ENCODE measurements at regions not wholly inside any gene's neighbourhood (a gene's known extent, or its start where the extent isn't known, plus 50 kb on each side); places are given as distances from the start of the nearest gene placed in this dataset.

- DNase-seq (ENCODE audit: low spot score) (no peak), ATAC-seq (no peak), FAIRE-seq (no peak)
- no peak overlapping the region for H3K27ac ChIP-seq (ENCODE audit: extremely low read length, insufficient read depth, low read length)
- CTCF ChIA-PET (ENCODE audit: low intra/inter-chr PET ratio, low total read pairs), result no interaction called here
- no peaks in the 10 kb centered on the region for H3K4me1 ChIP-seq (ENCODE audit: insufficient read depth, low read length)
- POLR2A ChIA-PET, result no interaction called here
- no peak overlapping the region for H3K9ac ChIP-seq (ENCODE audit: insufficient read depth, low read depth, low read length)
- H3K79me2 ChIP-seq (ENCODE audit: insufficient read depth, low read length), result no peaks in the 10 kb centered on the region
- no peak overlapping the region for H3K4me3 ChIP-seq (replicated peaks in 1 of 3; ENCODE audit: insufficient read depth in 1 of 3, low read depth in 2 of 3, low read length in 3 of 3)
- no peak overlapping the region for H3K4me2 ChIP-seq (ENCODE audit: low read depth, low read length)
- in situ Hi-C loops (cut with HindIII; ENCODE audit: extremely low pct_ligation_motif_present, low pct_unique_long_range_greater_than_20kb) (no loop called here), intact Hi-C loops (cut with micrococcal nuclease; ENCODE audit: unreplicated experiment) (no loop called here)
- 8% methylated on average over 3 of the region's 3 CpGs for WGBS (ENCODE audit: low lambda C conversion rate)
- no peak overlapping the region for H2AFZ ChIP-seq (ENCODE audit: low read length)
- TF ChIP-seq TFDP1 (CRISPR knock-in tag; IDR thresholded peaks at IDR 0.05; ENCODE audit: borderline replicate concordance) (no peak), HOXA3 (CRISPR knock-in tag; IDR thresholded peaks at IDR 0.05) (no peak), ZNF256 (CRISPR knock-in tag; conservative IDR thresholded peaks at IDR 0.05) (no peak), ZNF225 (CRISPR knock-in tag; IDR thresholded peaks at IDR 0.05) (no peak), ZNF562 (CRISPR knock-in tag; IDR thresholded peaks at IDR 0.05; ENCODE audit: borderline replicate concordance) (no peak), ZBTB39 (CRISPR knock-in tag; IDR thresholded peaks at IDR 0.05) (no peak), GZF1 (CRISPR knock-in tag; IDR thresholded peaks at IDR 0.05) (no peak), STAT6 (CRISPR knock-in tag; IDR thresholded peaks at IDR 0.05; ENCODE audit: borderline replicate concordance) (no peak), TAF1 (CRISPR knock-in tag; IDR thresholded peaks at IDR 0.05) (no peak), REXO4 (CRISPR knock-in tag; IDR thresholded peaks at IDR 0.05; ENCODE audit: borderline replicate concordance) (no peak), ZNF75D (CRISPR knock-in tag; IDR thresholded peaks at IDR 0.05; ENCODE audit: borderline replicate concordance) (no peak), SMAD3 (CRISPR knock-in tag; IDR thresholded peaks at IDR 0.05) (no peak)
- BruUV-seq (replicated peaks), result no TSS peak
- H3K36me3 ChIP-seq (replicated peaks in 1 of 2; ENCODE audit: control insufficient read depth in 1 of 2, insufficient read depth in 2 of 2, low read length in 2 of 2), result no peaks in the 10 kb centered on the region
- H3K9me3 ChIP-seq (ENCODE audit: low read length), result no peaks in the 10 kb centered on the region
- no peaks in the 10 kb centered on the region for H4K20me1 ChIP-seq (ENCODE audit: insufficient read depth, low read length)
- H3K27me3 ChIP-seq (ENCODE audit: control insufficient read depth in 1 of 2, insufficient read depth in 2 of 2, low read length in 2 of 2), result no peaks in the 10 kb centered on the region
Measured at GRCh38 chr1:219782929-219783328, 145.4 kb downstream of the SLC30A10 start.

Data from HepG2 (cell line).